GM23338 (cell line): ENCODE measurements at regions not wholly inside any gene's neighbourhood (a gene's known extent, or its start where the extent isn't known, plus 50 kb on each side); places are given as distances from the start of the nearest gene placed in this dataset.

Experiments
- ATAC-seq: fragments of 200-7000 bp; cut with Tn5 transposase; 3 replicates; pipeline ENCODE4 v1.9.1; 2020
- DNase-seq: peaks from one replicate; pipeline ENCODE4 v3.0.0-alpha.2; 2015; ENCODE audit warnings: low spot score
- H2AFZ ChIP-seq: fragments of 200-600 bp; sonication (generic); 2 replicates; pipeline ENCODE4 v1.8.0; 2016; ENCODE audit warnings: antibody characterized with exemption, mild to moderate bottlenecking, moderate library complexity
- H3F3A ChIP-seq: fragments of 200-600 bp; sonication (generic); replicated peaks from 2 replicates; pipeline ENCODE4 v1.8.0; 2017; ENCODE audit warnings: antibody characterized with exemption, mixed run types, low read depth
- H3K27ac ChIP-seq: fragments of 200-600 bp; sonication (generic); 2 replicates; pipeline ENCODE4 v1.6.1; 2016; ENCODE audit warnings: low read depth
- H3K27me3 ChIP-seq: fragments of 200-600 bp; sonication (generic); 2 replicates; pipeline ENCODE4 v1.8.0; 2016; ENCODE audit warnings: mild to moderate bottlenecking, mixed run types, moderate library complexity; ENCODE audit not compliant: insufficient read depth
- H3K36me3 ChIP-seq: fragments of 200-600 bp; sonication (generic); 2 replicates; pipeline ENCODE4 v1.8.0; 2016; ENCODE audit warnings: mild to moderate bottlenecking; ENCODE audit not compliant: insufficient read depth
- H3K4me1 ChIP-seq: fragments of 200-600 bp; sonication (generic); 2 replicates; pipeline ENCODE4 v1.8.0; 2016; ENCODE audit warnings: mild to moderate bottlenecking, moderate library complexity; ENCODE audit not compliant: insufficient read depth
- H3K4me2 ChIP-seq: fragments of 200-600 bp; sonication (generic); 2 replicates; pipeline ENCODE4 v1.7.1; 2017; ENCODE audit warnings: mixed run types
- H3K4me3 ChIP-seq: fragments of 200-600 bp; sonication (generic); 2 replicates; pipeline ENCODE4 v1.6.1; 2016; ENCODE audit warnings: mixed run types
- H3K79me2 ChIP-seq: fragments of 200-600 bp; sonication (generic); replicated peaks from 2 replicates; pipeline ENCODE4 v1.8.0; 2017; ENCODE audit warnings: mild to moderate bottlenecking; ENCODE audit not compliant: insufficient read depth
- H3K9me2 ChIP-seq: fragments of 200-600 bp; sonication (generic); 2 replicates; pipeline ENCODE4 v1.8.0; 2017; ENCODE audit not compliant: insufficient read depth
- H4K20me1 ChIP-seq: fragments of 200-600 bp; sonication (generic); replicated peaks from 2 replicates; pipeline ENCODE4 v1.8.0; 2017; ENCODE audit warnings: mild to moderate bottlenecking; ENCODE audit not compliant: insufficient read depth
- H3K27ac Mint-ChIP-seq: 2 replicates; pipeline ENCODE4 v1.8.0; 2020; ENCODE audit warnings: inconsistent platforms, mild to moderate bottlenecking, moderate library complexity, mixed read lengths
- H3K27me3 Mint-ChIP-seq: 3 replicates; pipeline ENCODE4 v1.8.0; 2022; ENCODE audit warnings: low read depth, mild to moderate bottlenecking, moderate library complexity, mixed read lengths, inconsistent platforms; ENCODE audit not compliant: insufficient read depth, poor library complexity
- H3K36me3 Mint-ChIP-seq: 3 replicates; pipeline ENCODE4 v1.8.0; 2021; ENCODE audit warnings: low read depth, mild to moderate bottlenecking, inconsistent platforms, moderate library complexity, mixed read lengths
- H3K4me1 Mint-ChIP-seq: 3 replicates; pipeline ENCODE4 v1.8.0; 2020; ENCODE audit warnings: mild to moderate bottlenecking, inconsistent platforms, mixed read lengths
- H3K4me3 Mint-ChIP-seq: 3 replicates; pipeline ENCODE4 v1.8.0; 2021; ENCODE audit warnings: moderate library complexity, mild to moderate bottlenecking, inconsistent platforms, mixed read lengths
- H3K9me3 Mint-ChIP-seq: 3 replicates; pipeline ENCODE4 v1.8.0; 2020; ENCODE audit warnings: moderate library complexity, mild to moderate bottlenecking, inconsistent platforms, mixed read lengths
- ETS1 ChIP-seq: IDR thresholded peaks from 2 replicates; pipeline ENCODE4 v1.6.1; 2016; ENCODE audit warnings: antibody characterized with exemption
- EZH2 ChIP-seq: fragments of 200-600 bp; sonication (generic); IDR thresholded peaks from one replicate; pipeline ENCODE4 v1.8.0; 2017; ENCODE audit warnings: antibody characterized with exemption, mild to moderate bottlenecking, low read depth; ENCODE audit not compliant: unreplicated experiment
- EZH2phosphoT487 ChIP-seq: fragments of 200-600 bp; sonication (generic); IDR thresholded peaks from one replicate; pipeline ENCODE4 v1.8.1; 2018; ENCODE audit warnings: antibody characterized with exemption; ENCODE audit not compliant: unreplicated experiment
- NANOG ChIP-seq: IDR thresholded peaks from 2 replicates; pipeline ENCODE4 v1.6.1; 2016; ENCODE audit warnings: antibody characterized with exemption, borderline replicate concordance
- STAT1 ChIP-seq: IDR thresholded peaks from one replicate; pipeline ENCODE4 v1.6.1; 2016; ENCODE audit warnings: antibody characterized with exemption; ENCODE audit not compliant: unreplicated experiment
- TF ChIP-seq, protein P1 (sequence below): fragments of 250-450 bp; sonication (Bioruptor Pico); IDR thresholded peaks from 2 replicates; pipeline ENCODE4 v1.5.0; 2020; ENCODE audit warnings: mild to moderate bottlenecking, moderate library complexity
- TF ChIP-seq, protein P2 (sequence below), 2 experiments: fragments of 200-600 bp in 1 of 2; sonication (generic) in 1 of 2; conservative IDR thresholded peaks; 2 replicates each; pipeline versions ENCODE4 v1.5.1 to v1.6.1; 2016 to 2017; ENCODE audit warnings: antibody characterized with exemption in 2 of 2, low read depth in 2 of 2, mild to moderate bottlenecking in 2 of 2, moderate library complexity in 1 of 2

DNA sequence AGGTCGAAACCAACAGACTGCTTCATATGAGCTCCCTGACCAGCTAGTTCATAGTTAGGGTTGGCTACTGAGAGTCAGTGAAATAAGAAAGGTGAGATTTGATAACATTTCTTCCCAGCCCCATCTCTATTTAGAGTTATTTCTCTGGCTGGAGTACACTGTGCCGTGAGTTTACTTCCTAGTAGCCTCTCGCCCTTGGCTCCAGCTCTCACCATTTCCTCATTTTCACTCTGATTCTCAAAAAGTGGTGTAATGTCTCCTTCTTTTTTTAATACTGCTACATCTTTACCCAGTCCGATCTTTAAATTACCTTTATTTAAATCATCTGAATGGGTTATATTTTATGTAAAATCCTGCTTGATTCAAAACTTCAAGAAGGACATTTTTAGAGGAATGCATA lies 100.4 kb upstream of the FAM174A start:
- H3K79me2 ChIP-seq: no peaks in the 10 kb centered on the region
- no peak overlapping the region for H3K4me2 ChIP-seq
- no peaks in the 10 kb centered on the region for H3F3A ChIP-seq
- no peak overlapping the region for H3K4me3 Mint-ChIP-seq
- H3K27me3 ChIP-seq: no peaks in the 10 kb centered on the region
- no peaks in the 10 kb centered on the region for H3K27me3 Mint-ChIP-seq
- ATAC-seq (no peak), DNase-seq (no peak)
- H3K27ac Mint-ChIP-seq: no peak overlapping the region
- no peaks in the 10 kb centered on the region for H3K36me3 Mint-ChIP-seq
- no peaks in the 10 kb centered on the region for H3K4me1 ChIP-seq
- no peaks in the 10 kb centered on the region for H3K9me3 Mint-ChIP-seq
- H3K4me3 ChIP-seq: no peak overlapping the region
- H3K36me3 ChIP-seq: no peaks in the 10 kb centered on the region
- no peaks in the 10 kb centered on the region for H3K9me2 ChIP-seq
- no peak for TF ChIP-seq STAT1
- no peak for TF ChIP-seq EZH2phosphoT487
- TF ChIP-seq, protein P1, sequence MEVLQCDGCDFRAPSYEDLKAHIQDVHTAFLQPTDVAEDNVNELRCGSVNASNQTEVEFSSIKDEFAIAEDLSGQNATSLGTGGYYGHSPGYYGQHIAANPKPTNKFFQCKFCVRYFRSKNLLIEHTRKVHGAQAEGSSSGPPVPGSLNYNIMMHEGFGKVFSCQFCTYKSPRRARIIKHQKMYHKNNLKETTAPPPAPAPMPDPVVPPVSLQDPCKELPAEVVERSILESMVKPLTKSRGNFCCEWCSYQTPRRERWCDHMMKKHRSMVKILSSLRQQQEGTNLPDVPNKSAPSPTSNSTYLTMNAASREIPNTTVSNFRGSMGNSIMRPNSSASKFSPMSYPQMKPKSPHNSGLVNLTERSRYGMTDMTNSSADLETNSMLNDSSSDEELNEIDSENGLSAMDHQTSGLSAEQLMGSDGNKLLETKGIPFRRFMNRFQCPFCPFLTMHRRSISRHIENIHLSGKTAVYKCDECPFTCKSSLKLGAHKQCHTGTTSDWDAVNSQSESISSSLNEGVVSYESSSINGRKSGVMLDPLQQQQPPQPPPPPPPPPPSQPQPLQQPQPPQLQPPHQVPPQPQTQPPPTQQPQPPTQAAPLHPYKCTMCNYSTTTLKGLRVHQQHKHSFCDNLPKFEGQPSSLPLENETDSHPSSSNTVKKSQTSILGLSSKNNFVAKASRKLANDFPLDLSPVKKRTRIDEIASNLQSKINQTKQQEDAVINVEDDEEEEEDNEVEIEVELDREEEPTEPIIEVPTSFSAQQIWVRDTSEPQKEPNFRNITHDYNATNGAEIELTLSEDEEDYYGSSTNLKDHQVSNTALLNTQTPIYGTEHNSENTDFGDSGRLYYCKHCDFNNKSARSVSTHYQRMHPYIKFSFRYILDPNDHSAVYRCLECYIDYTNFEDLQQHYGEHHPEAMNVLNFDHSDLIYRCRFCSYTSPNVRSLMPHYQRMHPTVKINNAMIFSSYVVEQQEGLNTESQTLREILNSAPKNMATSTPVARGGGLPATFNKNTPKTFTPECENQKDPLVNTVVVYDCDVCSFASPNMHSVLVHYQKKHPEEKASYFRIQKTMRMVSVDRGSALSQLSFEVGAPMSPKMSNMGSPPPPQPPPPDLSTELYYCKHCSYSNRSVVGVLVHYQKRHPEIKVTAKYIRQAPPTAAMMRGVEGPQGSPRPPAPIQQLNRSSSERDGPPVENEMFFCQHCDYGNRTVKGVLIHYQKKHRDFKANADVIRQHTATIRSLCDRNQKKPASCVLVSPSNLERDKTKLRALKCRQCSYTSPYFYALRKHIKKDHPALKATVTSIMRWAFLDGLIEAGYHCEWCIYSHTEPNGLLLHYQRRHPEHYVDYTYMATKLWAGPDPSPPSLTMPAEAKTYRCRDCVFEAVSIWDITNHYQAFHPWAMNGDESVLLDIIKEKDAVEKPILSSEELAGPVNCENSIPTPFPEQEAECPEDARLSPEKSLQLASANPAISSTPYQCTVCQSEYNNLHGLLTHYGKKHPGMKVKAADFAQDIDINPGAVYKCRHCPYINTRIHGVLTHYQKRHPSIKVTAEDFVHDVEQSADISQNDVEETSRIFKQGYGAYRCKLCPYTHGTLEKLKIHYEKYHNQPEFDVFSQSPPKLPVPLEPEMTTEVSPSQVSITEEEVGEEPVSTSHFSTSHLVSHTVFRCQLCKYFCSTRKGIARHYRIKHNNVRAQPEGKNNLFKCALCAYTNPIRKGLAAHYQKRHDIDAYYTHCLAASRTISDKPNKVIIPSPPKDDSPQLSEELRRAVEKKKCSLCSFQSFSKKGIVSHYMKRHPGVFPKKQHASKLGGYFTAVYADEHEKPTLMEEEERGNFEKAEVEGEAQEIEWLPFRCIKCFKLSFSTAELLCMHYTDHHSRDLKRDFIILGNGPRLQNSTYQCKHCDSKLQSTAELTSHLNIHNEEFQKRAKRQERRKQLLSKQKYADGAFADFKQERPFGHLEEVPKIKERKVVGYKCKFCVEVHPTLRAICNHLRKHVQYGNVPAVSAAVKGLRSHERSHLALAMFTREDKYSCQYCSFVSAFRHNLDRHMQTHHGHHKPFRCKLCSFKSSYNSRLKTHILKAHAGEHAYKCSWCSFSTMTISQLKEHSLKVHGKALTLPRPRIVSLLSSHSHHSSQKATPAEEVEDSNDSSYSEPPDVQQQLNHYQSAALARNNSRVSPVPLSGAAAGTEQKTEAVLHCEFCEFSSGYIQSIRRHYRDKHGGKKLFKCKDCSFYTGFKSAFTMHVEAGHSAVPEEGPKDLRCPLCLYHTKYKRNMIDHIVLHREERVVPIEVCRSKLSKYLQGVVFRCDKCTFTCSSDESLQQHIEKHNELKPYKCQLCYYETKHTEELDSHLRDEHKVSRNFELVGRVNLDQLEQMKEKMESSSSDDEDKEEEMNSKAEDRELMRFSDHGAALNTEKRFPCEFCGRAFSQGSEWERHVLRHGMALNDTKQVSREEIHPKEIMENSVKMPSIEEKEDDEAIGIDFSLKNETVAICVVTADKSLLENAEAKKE (CRISPR knock-in tag): no peak
- TF ChIP-seq ETS1: no peak
- TF ChIP-seq, protein P2, sequence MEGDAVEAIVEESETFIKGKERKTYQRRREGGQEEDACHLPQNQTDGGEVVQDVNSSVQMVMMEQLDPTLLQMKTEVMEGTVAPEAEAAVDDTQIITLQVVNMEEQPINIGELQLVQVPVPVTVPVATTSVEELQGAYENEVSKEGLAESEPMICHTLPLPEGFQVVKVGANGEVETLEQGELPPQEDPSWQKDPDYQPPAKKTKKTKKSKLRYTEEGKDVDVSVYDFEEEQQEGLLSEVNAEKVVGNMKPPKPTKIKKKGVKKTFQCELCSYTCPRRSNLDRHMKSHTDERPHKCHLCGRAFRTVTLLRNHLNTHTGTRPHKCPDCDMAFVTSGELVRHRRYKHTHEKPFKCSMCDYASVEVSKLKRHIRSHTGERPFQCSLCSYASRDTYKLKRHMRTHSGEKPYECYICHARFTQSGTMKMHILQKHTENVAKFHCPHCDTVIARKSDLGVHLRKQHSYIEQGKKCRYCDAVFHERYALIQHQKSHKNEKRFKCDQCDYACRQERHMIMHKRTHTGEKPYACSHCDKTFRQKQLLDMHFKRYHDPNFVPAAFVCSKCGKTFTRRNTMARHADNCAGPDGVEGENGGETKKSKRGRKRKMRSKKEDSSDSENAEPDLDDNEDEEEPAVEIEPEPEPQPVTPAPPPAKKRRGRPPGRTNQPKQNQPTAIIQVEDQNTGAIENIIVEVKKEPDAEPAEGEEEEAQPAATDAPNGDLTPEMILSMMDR (conservative IDR thresholded peaks at IDR 0.05; ENCODE audit: low read depth in 2 of 2): no peak
- TF ChIP-seq EZH2: no peak
- TF ChIP-seq NANOG: no peak
- H4K20me1 ChIP-seq: no peaks in the 10 kb centered on the region
- H3K4me1 Mint-ChIP-seq: no peaks in the 10 kb centered on the region
- H3K27ac ChIP-seq: no peak overlapping the region
- H2AFZ ChIP-seq: no peak overlapping the region
